Right lobe of liver (tissue), 4 donors: ENCODE measurements at regions not wholly inside any gene's neighbourhood (a gene's known extent, or its start where the extent isn't known, plus 50 kb on each side); places are given as distances from the start of the nearest gene placed in this dataset.

Source experiments
- POLR2A ChIP-seq: fragments of 450-650 bp; IDR thresholded peaks from one replicate; pipeline ENCODE4 v1.6.1; 2017; ENCODE audit warnings: antibody characterized with exemption, mild to moderate bottlenecking
- TF ChIP-seq, protein P1 (sequence below), 4 donors: fragments of 200-600 bp in 3 of 4; fragments of 450-650 bp in 1 of 4; IDR thresholded peaks; one replicate each; pipeline versions ENCODE4 v1.5.1 to v1.8.0; 2016 to 2022; ENCODE audit warnings: antibody characterized with exemption in 4 of 4, mild to moderate bottlenecking in 2 of 4
- donor health status: DM: no; HTN: no; CAD: no.
- donor health status: DM: no; HTN: no; CAD: no.
- donor health status: DM: no; HTN: yes; CAD: no.

DNA sequence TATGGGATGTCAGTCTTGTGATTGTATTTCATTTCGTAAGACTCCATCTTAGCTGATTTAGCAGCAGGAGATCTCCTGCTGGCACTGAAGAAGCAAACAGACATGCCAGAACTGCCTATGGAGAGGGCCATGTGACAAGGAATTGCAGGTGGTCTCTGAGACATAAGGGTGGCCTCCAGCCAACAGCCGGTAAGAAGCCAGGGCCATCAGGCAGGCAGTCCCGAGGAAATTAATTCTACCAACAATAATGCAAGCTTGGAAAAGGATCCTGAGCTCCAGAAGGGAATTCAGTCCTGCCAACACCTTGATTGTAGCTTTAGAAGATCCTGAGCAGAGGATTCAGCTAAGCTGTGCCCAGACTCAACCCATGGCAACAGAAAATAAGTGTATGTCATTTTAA is 87.1 kb upstream of the DNAJC10 start:
- TF ChIP-seq, protein P1, sequence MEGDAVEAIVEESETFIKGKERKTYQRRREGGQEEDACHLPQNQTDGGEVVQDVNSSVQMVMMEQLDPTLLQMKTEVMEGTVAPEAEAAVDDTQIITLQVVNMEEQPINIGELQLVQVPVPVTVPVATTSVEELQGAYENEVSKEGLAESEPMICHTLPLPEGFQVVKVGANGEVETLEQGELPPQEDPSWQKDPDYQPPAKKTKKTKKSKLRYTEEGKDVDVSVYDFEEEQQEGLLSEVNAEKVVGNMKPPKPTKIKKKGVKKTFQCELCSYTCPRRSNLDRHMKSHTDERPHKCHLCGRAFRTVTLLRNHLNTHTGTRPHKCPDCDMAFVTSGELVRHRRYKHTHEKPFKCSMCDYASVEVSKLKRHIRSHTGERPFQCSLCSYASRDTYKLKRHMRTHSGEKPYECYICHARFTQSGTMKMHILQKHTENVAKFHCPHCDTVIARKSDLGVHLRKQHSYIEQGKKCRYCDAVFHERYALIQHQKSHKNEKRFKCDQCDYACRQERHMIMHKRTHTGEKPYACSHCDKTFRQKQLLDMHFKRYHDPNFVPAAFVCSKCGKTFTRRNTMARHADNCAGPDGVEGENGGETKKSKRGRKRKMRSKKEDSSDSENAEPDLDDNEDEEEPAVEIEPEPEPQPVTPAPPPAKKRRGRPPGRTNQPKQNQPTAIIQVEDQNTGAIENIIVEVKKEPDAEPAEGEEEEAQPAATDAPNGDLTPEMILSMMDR (IDR thresholded peaks at IDR 0.05) = no peak
- no peak for TF ChIP-seq POLR2A
